Activated CD8-positive, alpha-beta memory T cell treated with anti-CD3 and anti-CD28 coated beads, Interleukin-2, amount 10 ng/mL, durations not matched to agents 7 days and 5 days (primary cell): ENCODE measurements at regions not wholly inside any gene's neighbourhood (a gene's known extent, or its start where the extent isn't known, plus 50 kb on each side); places are given as distances from the start of the nearest gene placed in this dataset.
"Not testable (repeated sequence)": the region's sequence is repeated elsewhere in the genome, so short reads cannot be mapped to it uniquely, and the experiment has no call there.

Experiments
- ATAC-seq: fragments of 150-1000 bp; cut with Tn5 transposase; one replicate; pipeline ENCODE4 v1.10.0; 2021; ENCODE audit warnings: moderate library complexity
- CTCF ChIA-PET: fragments of 350-600 bp; sonication (Branson Sonifier 250); formaldehyde crosslinking; loops from one replicate; lab custom pipeline; 2021; ENCODE audit warnings: antibody characterized with exemption; lab: Charles Lee
- DNase-seq: peaks from one replicate; pipeline ENCODE4 v3.0.0-alpha.2; 2020
- H3K27ac Mint-ChIP-seq: one replicate; pipeline ENCODE4 v1.8.0; 2021; ENCODE audit warnings: mild to moderate bottlenecking, mixed read lengths
- H3K27me3 Mint-ChIP-seq: one replicate; pipeline ENCODE4 v1.8.0; 2021; ENCODE audit warnings: mixed read lengths
- H3K36me3 Mint-ChIP-seq: one replicate; pipeline ENCODE4 v1.8.0; 2021; ENCODE audit warnings: mild to moderate bottlenecking, mixed read lengths
- H3K4me1 Mint-ChIP-seq: one replicate; pipeline ENCODE4 v1.8.0; 2021; ENCODE audit warnings: mixed read lengths
- H3K4me3 Mint-ChIP-seq: one replicate; pipeline ENCODE4 v1.8.0; 2021; ENCODE audit warnings: mild to moderate bottlenecking, moderate library complexity, mixed read lengths
- H3K9me3 Mint-ChIP-seq: one replicate; pipeline ENCODE4 v1.8.0; 2022; ENCODE audit warnings: low read depth, mixed read lengths

DNA sequence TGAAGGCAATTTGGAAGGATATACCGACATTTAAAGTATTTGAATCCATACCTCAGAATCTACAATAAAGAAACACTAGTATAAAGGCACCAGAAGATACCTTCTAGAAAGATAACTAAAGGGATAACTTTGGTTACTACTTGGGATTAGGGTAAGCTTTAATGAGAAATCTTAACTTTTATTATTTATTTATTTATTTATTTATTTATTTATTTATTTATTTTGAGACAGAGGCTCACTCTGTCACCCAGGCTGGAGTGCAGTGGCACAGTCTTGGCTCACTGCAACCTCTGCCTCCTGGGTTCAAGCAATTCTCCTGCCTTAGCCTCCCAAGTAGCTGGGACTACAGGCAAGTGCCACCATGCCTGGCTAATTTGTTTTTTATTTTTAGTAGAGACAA is 81.6 kb upstream of the KCND2 start:
- H3K9me3 Mint-ChIP-seq, DNase-seq, H3K27ac Mint-ChIP-seq, H3K27me3 Mint-ChIP-seq, CTCF ChIA-PET, ATAC-seq, H3K4me3 Mint-ChIP-seq, H3K36me3 Mint-ChIP-seq, H3K4me1 Mint-ChIP-seq: not testable (repeated sequence)

DNA sequence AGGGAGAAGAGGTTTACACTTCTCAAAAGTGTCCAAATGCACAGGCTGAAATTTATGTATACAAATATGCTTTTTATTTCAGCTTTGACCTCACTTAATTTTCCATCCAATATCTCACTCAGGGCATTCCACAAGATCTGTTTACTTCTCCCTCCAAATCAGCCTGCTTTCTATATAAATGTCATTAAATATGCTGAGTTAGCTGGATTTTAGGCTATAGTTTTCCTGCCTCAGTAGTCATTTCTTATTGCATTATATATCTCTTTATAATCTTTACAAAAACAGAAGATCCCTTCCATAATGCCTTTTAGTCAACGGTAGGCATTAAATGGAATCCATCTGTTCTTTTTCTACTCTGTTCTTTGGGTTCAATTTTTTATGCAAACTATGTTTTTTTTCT is 71.7 kb upstream of the KCND2 start:
- no peak overlapping the region for H3K27ac Mint-ChIP-seq
- no peak overlapping the region for H3K4me3 Mint-ChIP-seq
- no peak for DNase-seq
- no peaks in the 10 kb centered on the region for H3K36me3 Mint-ChIP-seq
- peaks cover 7% of the 10 kb centered on the region for H3K9me3 Mint-ChIP-seq
- no peaks in the 10 kb centered on the region for H3K27me3 Mint-ChIP-seq
- ATAC-seq = no peak
- H3K4me1 Mint-ChIP-seq = no peaks in the 10 kb centered on the region
- CTCF ChIA-PET = no interaction called here

DNA sequence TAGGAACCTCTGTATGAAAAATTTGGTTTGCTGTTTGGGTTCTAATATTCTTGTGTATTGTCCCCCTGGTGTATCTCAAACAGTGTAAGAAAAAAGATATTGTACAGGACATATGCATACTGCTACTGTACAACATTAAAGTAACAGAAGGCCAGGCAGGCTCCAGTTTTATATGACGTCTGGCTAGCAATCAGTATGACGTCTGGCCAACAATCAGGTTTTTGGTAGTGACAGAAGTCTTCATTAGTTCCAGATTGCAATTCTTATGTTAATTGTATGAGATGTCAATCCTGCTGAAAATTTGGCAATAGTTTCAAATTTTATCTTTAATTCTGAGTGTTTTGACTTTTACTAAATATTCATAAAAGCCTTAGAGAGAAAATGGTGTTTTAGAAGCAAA is 67.9 kb upstream of the KCND2 start:
- CTCF ChIA-PET = no interaction called here
- no peak for DNase-seq
- no peak overlapping the region for H3K4me3 Mint-ChIP-seq
- ATAC-seq = no peak
- no peak overlapping the region for H3K27ac Mint-ChIP-seq
- peaks cover 4% of the 10 kb centered on the region for H3K9me3 Mint-ChIP-seq
- no peaks in the 10 kb centered on the region for H3K36me3 Mint-ChIP-seq
- H3K27me3 Mint-ChIP-seq = no peaks in the 10 kb centered on the region
- no peaks in the 10 kb centered on the region for H3K4me1 Mint-ChIP-seq

DNA sequence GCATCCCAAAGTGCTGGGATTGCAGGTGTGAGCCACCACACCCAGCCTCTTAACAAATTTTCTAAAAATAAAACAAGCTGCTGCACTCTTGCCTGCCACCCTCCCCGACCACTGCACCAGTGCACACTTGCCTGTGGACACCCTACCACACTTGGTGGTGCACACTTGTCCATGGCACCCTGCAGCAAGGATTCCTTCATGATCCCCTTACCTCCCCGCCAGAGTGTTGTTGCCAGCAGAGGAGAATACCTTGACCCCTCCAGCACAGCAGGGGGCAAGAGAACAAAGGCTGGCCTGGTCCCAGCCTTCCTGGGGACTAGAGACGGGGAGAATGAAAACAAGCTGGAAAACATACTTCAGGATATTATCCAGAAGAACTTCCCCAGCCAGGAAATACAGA is 65.9 kb upstream of the KCND2 start:
- H3K4me1 Mint-ChIP-seq = no peaks in the 10 kb centered on the region
- ATAC-seq (no peak), DNase-seq (no peak)
- H3K9me3 Mint-ChIP-seq = no peaks in the 10 kb centered on the region
- H3K4me3 Mint-ChIP-seq = no peak overlapping the region
- no peaks in the 10 kb centered on the region for H3K36me3 Mint-ChIP-seq
- CTCF ChIA-PET = no interaction called here
- no peaks in the 10 kb centered on the region for H3K27me3 Mint-ChIP-seq
- no peak overlapping the region for H3K27ac Mint-ChIP-seq

DNA sequence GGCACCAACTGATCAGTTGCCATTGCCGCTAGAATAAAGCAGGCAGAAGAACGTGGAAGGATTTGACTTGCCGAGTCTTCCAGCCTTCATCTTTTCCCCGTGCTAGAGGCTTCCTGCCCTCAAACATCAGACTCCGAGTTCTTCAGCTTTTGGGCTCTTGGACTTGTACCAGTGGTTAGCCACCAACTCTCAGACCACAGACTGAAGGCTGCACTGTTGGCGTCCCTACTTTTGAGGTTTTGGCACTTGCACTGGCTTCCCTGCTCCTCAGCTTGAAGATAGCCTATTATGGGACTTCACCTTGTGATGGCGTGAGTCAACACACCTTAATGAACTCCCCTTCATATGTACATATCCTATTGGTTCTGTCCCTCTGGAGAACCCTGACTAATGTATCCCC is 57.3 kb upstream of the KCND2 start:
- CTCF ChIA-PET = no interaction called here
- no peak for DNase-seq
- H3K9me3 Mint-ChIP-seq = peaks cover 4% of the 10 kb centered on the region
- no peaks in the 10 kb centered on the region for H3K4me1 Mint-ChIP-seq
- H3K4me3 Mint-ChIP-seq = no peak overlapping the region
- no peak for ATAC-seq
- H3K36me3 Mint-ChIP-seq = no peaks in the 10 kb centered on the region
- no peak overlapping the region for H3K27ac Mint-ChIP-seq
- H3K27me3 Mint-ChIP-seq = no peaks in the 10 kb centered on the region

DNA sequence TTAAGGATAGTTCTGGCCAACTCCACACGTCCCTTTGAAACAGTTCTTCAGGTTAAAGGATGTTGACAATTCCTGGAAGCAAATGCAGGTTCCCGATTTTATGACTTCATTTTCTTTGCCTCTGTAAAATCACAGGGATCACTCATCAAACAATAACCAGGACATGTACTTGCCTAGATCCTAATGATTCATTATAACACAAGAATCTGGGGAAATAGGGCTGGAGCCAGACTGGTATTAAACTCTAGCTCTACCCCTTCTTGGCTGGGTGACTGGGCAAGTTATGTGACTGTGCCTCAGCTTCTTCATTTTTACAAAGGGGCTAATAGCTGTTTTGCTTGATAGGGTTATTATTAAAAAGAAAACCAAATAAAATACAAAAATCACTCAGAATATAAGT is 56.0 kb upstream of the KCND2 start:
- CTCF ChIA-PET = no interaction called here
- DNase-seq = no peak
- no peak for ATAC-seq
- Mint-ChIP-seq H3K27ac (no peak overlapping the region), H3K27me3 (no peaks in the 10 kb centered on the region), H3K4me3 (no peak overlapping the region), H3K4me1 (no peaks in the 10 kb centered on the region), H3K36me3 (no peaks in the 10 kb centered on the region), H3K9me3 (peaks cover 4% of the 10 kb centered on the region)

DNA sequence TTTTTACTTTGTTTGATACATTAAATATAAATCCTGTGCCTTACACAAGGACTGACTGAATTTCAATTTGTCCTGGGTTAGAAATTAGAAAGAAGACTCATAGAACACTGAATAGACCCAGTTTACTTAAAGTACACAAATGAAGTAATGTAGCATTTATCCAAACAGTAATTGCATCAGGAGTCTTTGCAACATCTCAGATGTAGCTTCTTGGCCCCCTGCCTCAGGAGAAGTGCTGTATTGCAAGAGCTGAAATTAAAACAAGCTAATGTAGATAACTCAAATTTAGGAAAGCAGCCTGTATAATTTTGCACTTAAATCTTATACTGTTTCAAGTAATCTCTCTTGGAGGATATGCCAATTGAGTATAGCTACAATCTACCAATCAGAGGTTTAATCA is 54.3 kb upstream of the KCND2 start:
- no peak overlapping the region for H3K4me3 Mint-ChIP-seq
- no peaks in the 10 kb centered on the region for H3K9me3 Mint-ChIP-seq
- H3K4me1 Mint-ChIP-seq = no peaks in the 10 kb centered on the region
- no peak for DNase-seq
- H3K27me3 Mint-ChIP-seq = no peaks in the 10 kb centered on the region
- no peak for ATAC-seq
- H3K36me3 Mint-ChIP-seq = no peaks in the 10 kb centered on the region
- CTCF ChIA-PET = no interaction called here
- no peak overlapping the region for H3K27ac Mint-ChIP-seq

DNA sequence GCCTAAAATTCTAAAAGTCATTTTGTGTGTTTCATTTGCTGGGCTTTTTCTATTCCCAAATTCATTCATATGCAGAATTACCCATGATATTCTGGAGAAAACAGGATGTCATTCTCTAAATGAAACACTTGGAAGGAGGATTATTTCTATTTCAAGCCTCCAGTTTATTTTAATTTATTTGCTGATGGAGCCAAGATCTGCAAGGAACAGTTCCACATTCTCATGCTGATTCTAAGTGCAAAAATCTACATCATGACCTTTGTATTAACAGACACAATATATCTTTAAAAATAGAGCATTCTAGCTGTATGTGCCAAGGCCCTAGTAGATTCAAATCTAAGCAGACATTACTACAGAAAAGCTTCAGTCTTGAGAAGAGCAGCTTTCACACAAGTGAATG is 51.3 kb upstream of the KCND2 start:
- no peak for ATAC-seq

More for the DNA sequence above, 51.3 kb upstream of the KCND2 start:
- no peak overlapping the region for H3K4me3 Mint-ChIP-seq
- CTCF ChIA-PET = no interaction called here
- H3K27me3 Mint-ChIP-seq = no peaks in the 10 kb centered on the region
- H3K4me1 Mint-ChIP-seq = no peaks in the 10 kb centered on the region
- H3K36me3 Mint-ChIP-seq = no peaks in the 10 kb centered on the region
- H3K9me3 Mint-ChIP-seq = no peaks in the 10 kb centered on the region
- DNase-seq = no peak
- no peak overlapping the region for H3K27ac Mint-ChIP-seq
